Testis (tissue), 2 donors: ENCODE measurements at regions not wholly inside any gene's neighbourhood (a gene's known extent, or its start where the extent isn't known, plus 50 kb on each side); places are given as distances from the start of the nearest gene placed in this dataset.

ENCODE experiments used
- CTCF ChIP-seq, 3 experiments: fragments of 450-650 bp in 2 of 3; fragments of 200-600 bp in 1 of 3; sonication (generic) in 1 of 3; IDR thresholded peaks; one replicate each; pipeline ENCODE4 v1.5.1; 2016 to 2019; ENCODE audit warnings: antibody characterized with exemption in 3 of 3, mild to moderate bottlenecking in 2 of 3, moderate library complexity in 1 of 3
- POLR2A ChIP-seq: fragments of 450-650 bp; IDR thresholded peaks from one replicate; pipeline ENCODE4 v1.6.1; 2017; ENCODE audit warnings: antibody characterized with exemption, mild to moderate bottlenecking, moderate library complexity

GRCh38 chr7:32256811-32257210 is 186.6 kb upstream of the PDE1C start:
- TF ChIP-seq CTCF (IDR thresholded peaks at IDR 0.05): no peak
- no peak for TF ChIP-seq POLR2A
